GM18873 (cell line): ENCODE measurements at regions not wholly inside any gene's neighbourhood (a gene's known extent, or its start where the extent isn't known, plus 50 kb on each side); places are given as distances from the start of the nearest gene placed in this dataset.
A peak's percentile ranks its signal among the peaks of the same experiment; 100 is the strongest.

ENCODE experiments used
- ATAC-seq: cut with Tn5 transposase; IDR thresholded peaks from one replicate; pipeline ENCODE4 v1.9.1; 2021; ENCODE audit warnings: mild to moderate bottlenecking, moderate library complexity, moderate number of reproducible peaks; ENCODE audit not compliant: unreplicated experiment, low FRiP score

GRCh38 chr3:99543796-99544195 is 94.6 kb upstream of the COL8A1 start:
- ATAC-seq: no peak

- ATAC-seq: no peak
These were observed 95.5 kb upstream of the COL8A1 start for GRCh38 chr3:99542767-99543518.

- no peak for ATAC-seq
These were observed 97.2 kb upstream of the COL8A1 start for GRCh38 chr3:99541181-99541580.

- no peak for ATAC-seq
These were observed 101.0 kb upstream of the COL8A1 start for GRCh38 chr3:99537416-99537815.

GRCh38 chr3:99536555-99537314 is 101.7 kb upstream of the COL8A1 start:
- no peak for ATAC-seq

GRCh38 chr3:99534951-99535704 is 103.3 kb upstream of the COL8A1 start:
- ATAC-seq: peak; percentile 50

- ATAC-seq: peak; percentile 64
These were observed 106.1 kb upstream of the COL8A1 start for GRCh38 chr3:99532246-99532645.

GRCh38 chr3:99529265-99529664 is 109.1 kb upstream of the COL8A1 start:
- ATAC-seq: no peak

- ATAC-seq: no peak
These were observed 111.5 kb upstream of the COL8A1 start for GRCh38 chr3:99526921-99527320.

GRCh38 chr3:99524559-99524958 is 113.8 kb upstream of the COL8A1 start:
- ATAC-seq: no peak

GRCh38 chr3:99523431-99524127 is 114.8 kb upstream of the COL8A1 start:
- no peak for ATAC-seq

- ATAC-seq: no peak
These were observed 116.2 kb upstream of the COL8A1 start for GRCh38 chr3:99522147-99522546.

- no peak for ATAC-seq
These were observed 116.8 kb upstream of the COL8A1 start for GRCh38 chr3:99521551-99521950.

- ATAC-seq: no peak
These were observed 117.9 kb upstream of the COL8A1 start for GRCh38 chr3:99520513-99520912.

GRCh38 chr3:99516936-99517335 is 121.5 kb upstream of the COL8A1 start:
- no peak for ATAC-seq

GRCh38 chr3:99515891-99516290 is 122.5 kb upstream of the COL8A1 start:
- no peak for ATAC-seq

GRCh38 chr3:99509224-99509623 is 129.2 kb upstream of the COL8A1 start:
- no peak for ATAC-seq

- no peak for ATAC-seq
These were observed 130.2 kb upstream of the COL8A1 start for GRCh38 chr3:99508191-99508590.

GRCh38 chr3:99505646-99506269 is 132.6 kb upstream of the COL8A1 start:
- ATAC-seq: peak; percentile 100

GRCh38 chr3:99505200-99505599 is 133.2 kb upstream of the COL8A1 start:
- no peak for ATAC-seq
